HepG2 (cell line): ENCODE measurements at regions not wholly inside any gene's neighbourhood (a gene's known extent, or its start where the extent isn't known, plus 50 kb on each side); places are given as distances from the start of the nearest gene placed in this dataset.

ENCODE experiments used
- CEBPB ChIP-seq: IDR thresholded peaks from 2 replicates; pipeline ENCODE4 v1.6.1; 2011; ENCODE audit warnings: low read depth, low read length, improper control_type of control experiment, borderline replicate concordance
- CTCF ChIP-seq: sonication (generic); formaldehyde crosslinking; IDR thresholded peaks from 2 replicates; pipeline ENCODE4 v1.5.0; 2020; ENCODE audit warnings: mild to moderate bottlenecking, missing genetic modification reagents, moderate library complexity
- EP300 ChIP-seq, 3 experiments: sonication (generic) in 1 of 3; formaldehyde crosslinking in 1 of 3; IDR thresholded peaks; 2 replicates each; pipeline versions ENCODE4 v1.5.1 to v1.6.1; 2011 to 2020; ENCODE audit warnings: low read depth in 2 of 3, low read length in 2 of 3, borderline replicate concordance in 1 of 3, improper control_type of control experiment in 1 of 3, mild to moderate bottlenecking in 1 of 3, missing genetic modification reagents in 1 of 3, moderate library complexity in 1 of 3
- MTA3 ChIP-seq: sonication (generic); formaldehyde crosslinking; IDR thresholded peaks from 2 replicates; pipeline ENCODE4 v1.4.0; 2020; ENCODE audit warnings: missing genetic modification reagents
- ZNF414 ChIP-seq: sonication (generic); formaldehyde crosslinking; IDR thresholded peaks from 2 replicates; pipeline ENCODE4 v1.5.0; 2020; ENCODE audit warnings: missing genetic modification reagents

- TF ChIP-seq CTCF (CRISPR knock-in tag) = no peak
- TF ChIP-seq EP300 (IDR thresholded peaks at IDR 0.05; ENCODE audit: low read depth in 2 of 2, low read length in 2 of 2) = no peak
- no peak for TF ChIP-seq EP300 (CRISPR knock-in tag; IDR thresholded peaks at IDR 0.05; ENCODE audit: borderline replicate concordance)
- TF ChIP-seq MTA3 = no peak
- no peak for TF ChIP-seq ZNF414 (CRISPR knock-in tag)
- TF ChIP-seq CEBPB = no peak
Observed at GRCh38 chr3:153462545-153462944, 300.5 kb downstream of the RAP2B start.
